ENCODE measurements at regions not wholly inside any gene's neighbourhood (a gene's known extent, or its start where the extent isn't known, plus 50 kb on each side); places are given as distances from the start of the nearest gene placed in this dataset.
"Not testable (repeated sequence)": the region's sequence is repeated elsewhere in the genome, so short reads cannot be mapped to it uniquely, and the experiment has no call there.

DNA sequence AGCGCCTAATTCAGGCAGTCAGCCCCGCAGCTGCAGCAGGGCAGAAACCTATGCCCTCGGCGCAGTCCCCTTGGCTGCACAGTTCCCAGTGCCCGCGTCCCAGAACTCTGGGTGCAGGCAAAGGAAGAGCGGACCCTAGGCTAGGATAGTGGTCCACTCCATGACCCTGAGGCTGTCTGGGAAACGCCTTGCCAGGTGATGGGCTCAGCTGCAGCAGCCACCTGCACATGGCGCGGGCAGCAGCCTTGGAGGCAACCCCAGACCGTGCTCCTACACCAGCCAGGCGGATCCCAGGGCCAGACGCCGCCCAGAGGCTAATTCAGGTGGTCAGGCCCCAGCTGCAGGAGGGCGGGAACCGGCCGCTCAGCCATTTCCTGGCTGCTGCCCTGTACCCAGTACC is 83.0 kb downstream of the POTEC start:
- H3K27me3 Mint-ChIP-seq; H3K9me3 Mint-ChIP-seq (ENCODE audit: low read depth); H3K4me3 Mint-ChIP-seq; H3K4me1 Mint-ChIP-seq (ENCODE audit: low read depth); H3K36me3 Mint-ChIP-seq; H3K27ac Mint-ChIP-seq: not testable (repeated sequence)

DNA sequence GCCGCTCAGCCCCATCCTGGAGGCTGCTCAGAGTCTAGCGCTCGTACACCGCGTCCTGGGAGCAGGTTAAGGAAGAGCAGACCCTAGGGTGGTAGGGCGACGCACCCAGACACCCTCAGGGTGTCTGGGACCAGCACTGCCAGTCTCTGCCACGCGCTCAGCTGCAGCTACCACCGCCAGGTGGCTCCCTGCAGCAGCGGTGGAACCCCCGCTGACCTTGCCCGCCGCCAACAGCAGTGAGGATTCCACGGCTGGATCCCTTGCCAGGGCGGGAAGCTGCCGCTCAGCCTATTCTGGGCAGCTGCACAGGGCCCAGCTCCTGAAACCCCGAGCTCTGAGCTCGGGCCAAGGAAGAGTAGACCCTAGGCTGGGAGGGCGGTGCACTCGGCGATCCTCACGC is 83.6 kb downstream of the POTEC start:
- not testable (repeated sequence) for H3K27ac Mint-ChIP-seq; H3K4me3 Mint-ChIP-seq; H3K36me3 Mint-ChIP-seq; H3K27me3 Mint-ChIP-seq; H3K4me1 Mint-ChIP-seq (ENCODE audit: low read depth); H3K9me3 Mint-ChIP-seq (ENCODE audit: low read depth)

- not testable (repeated sequence) for H3K4me1 Mint-ChIP-seq (ENCODE audit: low read depth); H3K27ac Mint-ChIP-seq; H3K36me3 Mint-ChIP-seq; H3K27me3 Mint-ChIP-seq; H3K9me3 Mint-ChIP-seq (ENCODE audit: low read depth)
- H3K4me3 Mint-ChIP-seq = peak overlapping the region; percentile 84
Observed at GRCh38 chr18:14458009-14458945, 85.1 kb downstream of the POTEC start.

DNA sequence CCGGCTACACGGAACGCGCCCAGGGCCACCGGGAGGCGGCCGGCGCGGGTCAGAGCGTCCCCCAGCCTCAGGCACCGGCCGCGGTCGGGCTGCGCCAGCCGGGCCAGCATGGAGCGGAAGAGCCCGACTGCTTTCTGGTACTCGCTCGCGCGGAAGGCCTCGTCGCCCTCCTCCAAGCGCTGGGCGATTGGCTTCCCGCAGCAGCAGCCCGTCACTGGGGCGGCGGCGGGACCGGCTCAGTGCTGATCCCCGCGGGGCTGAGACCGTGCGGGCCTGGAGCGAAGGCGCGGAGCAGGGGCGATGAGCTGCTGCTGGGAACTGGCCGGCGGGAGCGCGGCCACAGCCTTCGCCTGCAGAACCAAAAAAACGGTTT is 92.8 kb downstream of the POTEC start:
- not testable (repeated sequence) for H3K27me3 Mint-ChIP-seq; H3K4me1 Mint-ChIP-seq (ENCODE audit: low read depth); H3K36me3 Mint-ChIP-seq; H3K9me3 Mint-ChIP-seq (ENCODE audit: low read depth); H3K27ac Mint-ChIP-seq
- peak overlapping the region; percentile 53 for H3K4me3 Mint-ChIP-seq

- H3K36me3 Mint-ChIP-seq; H3K4me3 Mint-ChIP-seq; H3K4me1 Mint-ChIP-seq (ENCODE audit: low read depth); H3K9me3 Mint-ChIP-seq (ENCODE audit: low read depth); H3K27me3 Mint-ChIP-seq; H3K27ac Mint-ChIP-seq: not testable (repeated sequence)
Observed at GRCh38 chr18:14449995-14450636, 93.3 kb downstream of the POTEC start.

- not testable (repeated sequence) for H3K36me3 Mint-ChIP-seq; H3K9me3 Mint-ChIP-seq (ENCODE audit: low read depth); H3K4me1 Mint-ChIP-seq (ENCODE audit: low read depth); H3K27ac Mint-ChIP-seq; H3K4me3 Mint-ChIP-seq; H3K27me3 Mint-ChIP-seq
Observed at GRCh38 chr18:14449062-14449461, 94.3 kb downstream of the POTEC start.

- not testable (repeated sequence) for H3K27me3 Mint-ChIP-seq; H3K4me1 Mint-ChIP-seq (ENCODE audit: low read depth); H3K27ac Mint-ChIP-seq; H3K4me3 Mint-ChIP-seq; H3K9me3 Mint-ChIP-seq (ENCODE audit: low read depth); H3K36me3 Mint-ChIP-seq
Observed at GRCh38 chr18:14447715-14448114, 95.7 kb downstream of the POTEC start.

GRCh38 chr18:14435460-14435859 is 107.9 kb downstream of the POTEC start:
- H3K4me3 Mint-ChIP-seq; H3K4me1 Mint-ChIP-seq (ENCODE audit: low read depth); H3K27ac Mint-ChIP-seq; H3K36me3 Mint-ChIP-seq; H3K27me3 Mint-ChIP-seq; H3K9me3 Mint-ChIP-seq (ENCODE audit: low read depth): not testable (repeated sequence)

DNA sequence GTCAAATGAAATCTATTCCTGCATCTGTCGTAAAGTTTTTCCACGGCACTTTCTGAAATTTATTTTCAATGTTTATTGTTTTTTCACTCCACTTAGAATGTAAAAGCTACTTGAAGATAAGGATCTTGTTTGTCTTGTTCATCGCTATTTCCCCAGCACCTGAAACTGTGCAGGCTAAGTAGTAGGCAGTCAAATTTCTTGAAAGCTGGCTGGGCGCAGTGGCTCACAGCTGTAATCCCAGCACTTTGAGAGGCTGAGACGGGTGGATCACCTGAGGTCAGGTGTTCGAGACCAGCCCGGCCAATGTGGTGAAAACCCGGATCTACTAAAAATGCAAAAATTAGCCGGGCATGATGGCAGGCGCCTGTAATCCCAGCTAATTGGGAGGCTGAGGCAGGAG is 111.0 kb downstream of the POTEC start:
- H3K27me3 Mint-ChIP-seq; H3K4me1 Mint-ChIP-seq (ENCODE audit: low read depth); H3K9me3 Mint-ChIP-seq (ENCODE audit: low read depth); H3K36me3 Mint-ChIP-seq; H3K27ac Mint-ChIP-seq: not testable (repeated sequence)
- H3K4me3 Mint-ChIP-seq = peak overlapping the region; percentile 58

GRCh38 chr18:14431031-14431521 is 112.3 kb downstream of the POTEC start:
- Mint-ChIP-seq H3K4me3 (peak overlapping the region; percentile 83), H3K9me3 (ENCODE audit: low read depth) (peaks cover 13% of the 10 kb centered on the region)
- H3K27me3 Mint-ChIP-seq; H3K27ac Mint-ChIP-seq; H3K36me3 Mint-ChIP-seq; H3K4me1 Mint-ChIP-seq (ENCODE audit: low read depth): not testable (repeated sequence)

- H3K4me3 Mint-ChIP-seq = peak overlapping the region; percentile 59
- not testable (repeated sequence) for H3K27ac Mint-ChIP-seq, H3K36me3 Mint-ChIP-seq
Observed at GRCh38 chr18:14415806-14416205, 127.6 kb downstream of the POTEC start.

GRCh38 chr18:14415399-14415798 is 128.0 kb downstream of the POTEC start:
- peak overlapping the region; percentile 59 for H3K4me3 Mint-ChIP-seq
- not testable (repeated sequence) for H3K4me1 Mint-ChIP-seq (ENCODE audit: low read depth); H3K36me3 Mint-ChIP-seq; H3K27me3 Mint-ChIP-seq; H3K27ac Mint-ChIP-seq; H3K9me3 Mint-ChIP-seq (ENCODE audit: low read depth)

More at GRCh38 chr18:14415806-14416205, 127.6 kb downstream of the POTEC start:
- not testable (repeated sequence) for H3K4me1 Mint-ChIP-seq (ENCODE audit: low read depth); H3K27me3 Mint-ChIP-seq; H3K9me3 Mint-ChIP-seq (ENCODE audit: low read depth)

- not testable (repeated sequence) for H3K4me3 Mint-ChIP-seq; H3K27me3 Mint-ChIP-seq; H3K27ac Mint-ChIP-seq; H3K4me1 Mint-ChIP-seq (ENCODE audit: low read depth); H3K9me3 Mint-ChIP-seq (ENCODE audit: low read depth); H3K36me3 Mint-ChIP-seq
Observed at GRCh38 chr18:14395533-14395932, 147.9 kb downstream of the POTEC start.

DNA sequence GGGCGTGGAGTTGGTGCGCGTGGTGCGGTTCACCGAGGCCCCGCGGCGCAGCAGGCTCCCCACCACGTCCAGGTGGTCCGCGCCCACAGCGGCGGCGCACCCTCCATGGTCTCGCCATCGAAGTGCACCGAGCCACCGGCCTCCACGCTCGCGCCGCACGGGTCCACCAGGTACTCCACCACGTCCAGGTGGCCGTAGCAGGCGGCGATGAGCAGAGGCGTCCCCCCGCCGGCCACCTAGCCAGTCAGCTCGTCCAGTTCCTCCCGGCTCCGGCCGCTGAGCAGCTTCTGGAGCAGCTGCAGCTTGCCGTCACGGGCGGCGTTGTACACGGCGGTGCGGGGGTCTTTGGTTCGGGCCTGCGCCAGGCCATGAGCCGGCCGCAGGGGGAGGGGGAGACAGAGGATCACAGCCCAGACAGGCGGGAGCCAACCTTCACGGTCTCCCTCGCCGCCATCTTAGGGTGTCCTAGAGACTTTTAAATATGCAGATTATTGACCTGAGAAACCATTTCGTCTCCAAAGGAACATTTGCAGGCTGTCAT is 149.8 kb downstream of the POTEC start:
- H3K27me3 Mint-ChIP-seq; H3K4me1 Mint-ChIP-seq (ENCODE audit: low read depth); H3K36me3 Mint-ChIP-seq; H3K4me3 Mint-ChIP-seq; H3K9me3 Mint-ChIP-seq (ENCODE audit: low read depth); H3K27ac Mint-ChIP-seq: not testable (repeated sequence)

GRCh38 chr18:14392604-14393003 is 150.8 kb downstream of the POTEC start:
- not testable (repeated sequence) for H3K4me1 Mint-ChIP-seq (ENCODE audit: low read depth)

GRCh38 chr18:14384961-14385360 is 158.4 kb downstream of the POTEC start:
- H3K4me1 Mint-ChIP-seq (ENCODE audit: low read depth); H3K27ac Mint-ChIP-seq; H3K9me3 Mint-ChIP-seq (ENCODE audit: low read depth); H3K4me3 Mint-ChIP-seq; H3K36me3 Mint-ChIP-seq; H3K27me3 Mint-ChIP-seq: not testable (repeated sequence)

More at GRCh38 chr18:14392604-14393003, 150.8 kb downstream of the POTEC start:
- not testable (repeated sequence) for H3K27ac Mint-ChIP-seq; H3K36me3 Mint-ChIP-seq; H3K9me3 Mint-ChIP-seq (ENCODE audit: low read depth); H3K4me3 Mint-ChIP-seq; H3K27me3 Mint-ChIP-seq

Data from activated naive CD8-positive, alpha-beta T cell (primary cell).